Pancreas (tissue), 10 donors: ENCODE measurements at regions not wholly inside any gene's neighbourhood (a gene's known extent, or its start where the extent isn't known, plus 50 kb on each side); places are given as distances from the start of the nearest gene placed in this dataset.

Experiments used
- ATAC-seq, 4 donors: fragments of 200-7000 bp; cut with Tn5 transposase; one replicate each; pipeline versions ENCODE4 v1.8.0 to v1.9.1; 2020; ENCODE audit warnings: mild to moderate bottlenecking in 4 of 4, moderate library complexity in 4 of 4
- DNase-seq, 6 donors: peaks; one replicate each; pipeline ENCODE4 v3.0.0-alpha.2; 2020
- FAIRE-seq: peaks from 2 replicates; lab custom pipeline; 2012; peaks lifted over from hg19 to GRCh38; lab: Jason Lieb, UNC
- H3K27ac ChIP-seq, 4 donors: fragments of 200-600 bp; sonication (generic); 1 replicate in 3 of 4; 2 replicates in 1 of 4; pipeline versions ENCODE4 v1.5.0 to v1.8.0; 2020
- H3K27me3 ChIP-seq, 4 donors: fragments of 200-600 bp; one replicate each; pipeline ENCODE4 v1.8.0; 2021
- H3K36me3 ChIP-seq, 3 donors: fragments of 200-600 bp; sonication (generic) in 1 of 3; one replicate each; pipeline versions ENCODE4 v1.5.0 to v1.8.0; 2020 to 2021
- H3K4me1 ChIP-seq, 3 donors: fragments of 200-600 bp; one replicate each; pipeline ENCODE4 v1.8.0; 2021
- H3K4me3 ChIP-seq, 4 donors: fragments of 200-600 bp; sonication (generic) in 2 of 4; one replicate each; pipeline versions ENCODE4 v1.5.0 to v1.8.0; 2020 to 2021
- H3K9me3 ChIP-seq, 4 donors: fragments of 200-600 bp; one replicate each; pipeline ENCODE4 v1.8.0; 2021
- WGBS, 2 donors: extraction: QIAGEN DNeasy Blood & Tissue Kit; methylation state at CpG; one replicate each; pipeline ENCODE4 v1.1.7; 2013; 5-methylcytosine and 5-hydroxymethylcytosine counted together
- intact Hi-C, 3 donors: fragments of 100-400 bp; cut with DNase I; formaldehyde crosslinking; loops; one replicate each; pipeline versions ENCODE4 v1.11.1 to v1.14.2; 2022
- TF ChIP-seq, protein P1 (sequence below), 4 donors: fragments of 200-600 bp; sonication (generic) in 3 of 4; IDR thresholded peaks; one replicate each; pipeline versions ENCODE4 v1.5.0 to v1.8.0; 2021; ENCODE audit warnings: antibody characterized with exemption in 4 of 4
- donor health status: healthy with polysubstance abuse.
- donor health status: DM: no; HTN: no; CAD: no; lungs with moderate emphysema.
- donor health status: DM: no; HTN: no; CAD: no.
- donor health status: control.
- donor health status: control.
- donor health status: Bipolar disorder and iron deficiency.
- donor health status: DM: yes; HTN: yes; CAD: no.
- donor health status: DM: no; HTN: no; CAD: no.
- donor health status: DM: no; HTN: no; CAD: no.
- donor health status: DM: yes; HTN: yes; CAD: no.

DNA sequence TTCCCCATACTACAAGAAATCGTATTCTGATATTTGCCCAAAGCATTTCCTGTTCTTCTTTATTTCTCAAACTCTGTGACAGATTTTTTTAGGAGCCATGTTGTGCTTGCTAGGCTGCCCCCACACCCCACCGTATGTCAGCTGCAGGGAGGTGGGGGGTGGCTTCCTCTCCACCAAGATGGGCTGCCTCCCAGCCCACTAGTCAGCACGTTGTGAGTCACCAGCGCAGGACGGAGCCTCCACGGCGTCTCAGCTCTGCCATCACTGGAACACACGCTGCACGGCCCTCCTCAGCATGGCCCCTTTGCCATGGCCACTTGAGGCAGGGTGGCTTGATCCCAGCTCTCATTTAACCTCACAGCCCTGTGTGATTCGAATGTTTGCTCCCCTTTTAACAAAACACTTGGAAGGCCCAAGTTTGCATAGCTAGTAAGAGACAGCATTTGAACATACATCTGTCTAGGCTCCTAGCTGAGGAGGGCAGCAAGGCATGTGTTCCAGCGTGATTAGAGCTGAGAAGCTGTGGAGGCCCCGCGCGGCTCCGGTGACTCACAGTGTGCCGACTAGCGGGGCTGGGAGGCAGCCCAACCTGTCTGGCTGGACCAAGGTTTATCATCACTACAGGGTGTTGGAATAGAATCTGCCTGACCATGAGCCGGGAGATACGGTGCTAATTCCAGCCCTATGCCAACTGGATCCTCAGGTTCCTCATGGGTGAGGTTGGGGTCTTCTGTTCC lies 180.7 kb upstream of the NCAM1 start:
- H3K9me3 ChIP-seq, result no peaks in the 10 kb centered on the region
- H3K27me3 ChIP-seq, result no peaks in the 10 kb centered on the region
- H3K36me3 ChIP-seq, result no peaks in the 10 kb centered on the region
- ATAC-seq, result no peak
- no peak overlapping the region for H3K27ac ChIP-seq
- no peaks in the 10 kb centered on the region for H3K4me1 ChIP-seq
- intact Hi-C loops, result no loop called here
- FAIRE-seq, result no peak
- 61 to 62% methylated on average over 19 of the region's 19 CpGs for WGBS, 2 donors
- DNase-seq, result no peak
- TF ChIP-seq, protein P1, sequence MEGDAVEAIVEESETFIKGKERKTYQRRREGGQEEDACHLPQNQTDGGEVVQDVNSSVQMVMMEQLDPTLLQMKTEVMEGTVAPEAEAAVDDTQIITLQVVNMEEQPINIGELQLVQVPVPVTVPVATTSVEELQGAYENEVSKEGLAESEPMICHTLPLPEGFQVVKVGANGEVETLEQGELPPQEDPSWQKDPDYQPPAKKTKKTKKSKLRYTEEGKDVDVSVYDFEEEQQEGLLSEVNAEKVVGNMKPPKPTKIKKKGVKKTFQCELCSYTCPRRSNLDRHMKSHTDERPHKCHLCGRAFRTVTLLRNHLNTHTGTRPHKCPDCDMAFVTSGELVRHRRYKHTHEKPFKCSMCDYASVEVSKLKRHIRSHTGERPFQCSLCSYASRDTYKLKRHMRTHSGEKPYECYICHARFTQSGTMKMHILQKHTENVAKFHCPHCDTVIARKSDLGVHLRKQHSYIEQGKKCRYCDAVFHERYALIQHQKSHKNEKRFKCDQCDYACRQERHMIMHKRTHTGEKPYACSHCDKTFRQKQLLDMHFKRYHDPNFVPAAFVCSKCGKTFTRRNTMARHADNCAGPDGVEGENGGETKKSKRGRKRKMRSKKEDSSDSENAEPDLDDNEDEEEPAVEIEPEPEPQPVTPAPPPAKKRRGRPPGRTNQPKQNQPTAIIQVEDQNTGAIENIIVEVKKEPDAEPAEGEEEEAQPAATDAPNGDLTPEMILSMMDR (IDR thresholded peaks at IDR 0.05), result no peak
- H3K4me3 ChIP-seq, result no peak overlapping the region

DNA sequence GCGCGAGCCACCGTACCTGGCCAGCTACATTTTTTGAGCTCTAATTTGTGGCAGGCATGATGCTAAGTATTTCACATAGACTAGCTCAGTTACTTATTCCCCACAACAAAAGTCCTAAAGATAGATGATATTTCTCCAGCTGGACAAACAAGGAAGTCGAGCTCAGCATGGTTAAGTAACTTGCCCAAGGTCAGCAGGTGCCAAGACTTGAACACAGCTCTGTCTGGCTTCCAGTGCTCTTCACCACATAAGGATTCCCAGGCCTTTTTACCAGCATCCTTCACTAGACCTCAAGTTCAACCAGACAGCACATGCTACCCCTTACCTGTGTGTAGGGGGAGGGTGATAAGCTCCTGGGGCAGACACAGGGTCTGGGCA lies 177.3 kb upstream of the NCAM1 start:
- Histone ChIP-seq H3K27ac (no peak overlapping the region), H3K4me3 (no peak overlapping the region), H3K27me3 (no peaks in the 10 kb centered on the region), H3K9me3 (no peaks in the 10 kb centered on the region), H3K36me3 (no peaks in the 10 kb centered on the region), H3K4me1 (no peaks in the 10 kb centered on the region)
- DNase-seq (no peak), FAIRE-seq (no peak), ATAC-seq (no peak)
- intact Hi-C loops, result no loop called here
- 66 to 69% methylated on average over 4 of the region's 4 CpGs for WGBS, 2 donors
- TF ChIP-seq, protein P1 (IDR thresholded peaks at IDR 0.05), result no peak

DNA sequence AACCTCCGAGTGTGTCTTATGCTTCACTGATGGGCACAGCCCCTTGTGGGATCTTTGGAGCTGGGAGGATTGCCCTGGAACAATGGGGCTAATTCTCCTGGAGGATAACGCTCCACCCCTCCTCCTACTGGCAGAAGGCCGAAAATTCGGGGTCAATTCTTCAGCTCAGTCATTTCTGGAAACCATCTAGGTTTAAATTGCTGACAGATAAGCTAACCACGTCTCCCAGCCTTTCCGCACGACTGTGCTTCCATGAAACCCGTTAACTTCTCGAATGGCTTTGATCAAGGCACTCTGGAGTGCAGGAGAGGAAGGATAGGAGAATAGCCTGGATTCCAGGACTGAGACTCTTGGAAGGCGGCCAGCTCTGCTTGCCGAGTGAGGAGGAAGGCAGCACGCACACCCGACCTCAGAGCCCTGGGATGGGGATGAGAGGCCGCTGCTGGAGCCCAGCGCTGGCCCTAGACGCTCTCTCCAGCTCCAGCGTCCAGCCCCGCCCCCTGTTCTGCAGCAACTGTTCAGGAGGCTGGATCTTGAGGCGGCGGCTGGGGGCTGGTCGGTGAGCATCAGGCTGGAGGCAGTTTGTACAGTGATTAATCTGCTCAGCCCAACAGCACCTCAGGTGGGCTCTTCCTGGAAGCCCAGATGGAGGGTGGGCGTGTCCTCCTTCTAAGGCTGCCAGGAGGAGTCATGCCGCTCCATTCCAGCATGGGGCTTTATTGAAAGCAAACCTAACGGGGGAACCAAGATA lies 176.7 kb upstream of the NCAM1 start:
- Histone ChIP-seq H3K27ac (no peak overlapping the region), H3K36me3 (no peaks in the 10 kb centered on the region), H3K4me3 (no peak overlapping the region), H3K27me3 (no peaks in the 10 kb centered on the region), H3K4me1 (no peaks in the 10 kb centered on the region), H3K9me3 (no peaks in the 10 kb centered on the region)
- intact Hi-C loops, result no loop called here
- FAIRE-seq (no peak), ATAC-seq (peak in 3 of 4 donors; percentile 64 to 77 (median 75)), DNase-seq (peak in 5 of 6 donors; percentile 17 to 70 (median 41))
- WGBS, 2 donors, result 29% methylated on average over 24 of the region's 24 CpGs
- TF ChIP-seq, protein P1 (IDR thresholded peaks at IDR 0.05), result no peak

DNA sequence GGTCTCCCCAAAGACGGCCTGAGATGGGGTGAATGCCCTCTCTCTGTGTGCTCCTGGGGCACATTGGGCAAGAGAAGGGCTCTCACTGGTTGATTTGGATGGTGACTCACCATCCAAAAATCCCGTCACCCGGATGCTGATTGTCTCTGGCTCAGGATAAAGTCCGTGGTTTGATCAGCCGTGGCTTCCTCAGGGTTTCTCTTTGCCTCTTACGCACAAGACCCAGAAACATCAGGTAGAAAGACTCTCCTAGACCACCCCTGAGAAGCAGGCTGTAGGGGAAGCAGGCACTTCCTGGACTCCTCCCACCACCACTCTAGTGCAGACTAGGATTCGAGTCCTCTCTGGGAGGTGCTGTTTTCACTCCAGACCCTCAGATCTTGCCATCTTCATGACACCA lies 176.1 kb upstream of the NCAM1 start:
- FAIRE-seq (no peak), ATAC-seq (peak in 3 of 4 donors; percentile 44 to 73 (median 50)), DNase-seq (no peak)
- no peaks in the 10 kb centered on the region for H3K4me1 ChIP-seq
- H3K27ac ChIP-seq, result no peak overlapping the region
- intact Hi-C loops, result no loop called here
- H3K4me3 ChIP-seq, result no peak overlapping the region
- TF ChIP-seq, protein P1 (IDR thresholded peaks at IDR 0.05), result no peak
- H3K27me3 ChIP-seq, result no peaks in the 10 kb centered on the region
- no peaks in the 10 kb centered on the region for H3K9me3 ChIP-seq
- WGBS, 2 donors, result 59 to 78% methylated on average over 7 of the region's 7 CpGs
- H3K36me3 ChIP-seq, result no peaks in the 10 kb centered on the region

DNA sequence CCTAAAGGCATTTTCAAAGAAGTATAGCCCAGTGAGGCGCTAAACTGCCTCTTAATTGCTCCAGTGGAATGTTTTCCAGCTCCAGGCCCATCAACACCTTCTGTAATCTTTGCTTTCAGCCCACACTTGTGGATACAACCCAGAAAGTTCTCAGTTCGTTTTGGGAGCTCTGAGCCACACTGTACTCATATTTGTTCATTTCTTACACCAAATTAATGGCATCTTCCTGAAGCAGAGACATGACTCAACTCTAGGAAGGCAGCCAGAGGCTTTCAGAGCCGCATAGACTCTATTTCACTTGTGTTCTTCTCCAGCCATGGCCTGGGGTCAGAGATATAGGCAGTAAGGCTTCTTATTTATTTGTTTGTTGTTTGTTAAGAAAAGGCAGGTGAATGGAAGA lies 175.5 kb upstream of the NCAM1 start:
- TF ChIP-seq, protein P1 (IDR thresholded peaks at IDR 0.05), result no peak
- ATAC-seq (peak in 2 of 4 donors; percentile 58 to 65), FAIRE-seq (no peak), DNase-seq (no peak)
- Histone ChIP-seq H3K27me3 (no peaks in the 10 kb centered on the region), H3K4me1 (no peaks in the 10 kb centered on the region), H3K36me3 (no peaks in the 10 kb centered on the region), H3K27ac (no peak overlapping the region), H3K4me3 (no peak overlapping the region), H3K9me3 (no peaks in the 10 kb centered on the region)
- intact Hi-C loops, result no loop called here
- WGBS, 2 donors, result 53 to 55% methylated on average over 3 of the region's 3 CpGs
